Mesenchymal stem cell (in vitro differentiated cells and primary cell): ENCODE measurements at regions not wholly inside any gene's neighbourhood (a gene's known extent, or its start where the extent isn't known, plus 50 kb on each side); places are given as distances from the start of the nearest gene placed in this dataset.

Source experiments
- DNase-seq: peaks from one replicate; pipeline ENCODE4 v3.0.0-alpha.2; 2013
- H2AFZ ChIP-seq: one replicate; pipeline ENCODE4 v1.6.1; 2013; ENCODE audit warnings: low read depth, mild to moderate bottlenecking, control low read depth, inconsistent platforms, low read length, moderate library complexity
- H2AK5ac ChIP-seq: 2 replicates; pipeline ENCODE4 v1.6.1; 2013; ENCODE audit warnings: low read length, moderate library complexity, mild to moderate bottlenecking, inconsistent platforms; ENCODE audit not compliant: severe bottlenecking
- H2BK120ac ChIP-seq: one replicate; pipeline ENCODE4 v1.6.1; 2013; ENCODE audit warnings: low read depth, mild to moderate bottlenecking, inconsistent platforms, low read length, moderate library complexity
- H2BK12ac ChIP-seq, 2 experiments: one replicate each; pipeline ENCODE4 v1.6.1; 2013; ENCODE audit warnings: inconsistent platforms in 2 of 2, low read length in 2 of 2, mild to moderate bottlenecking in 2 of 2, moderate library complexity in 2 of 2, control low read depth in 1 of 2
- H2BK15ac ChIP-seq: one replicate; pipeline ENCODE4 v1.6.1; 2013; ENCODE audit warnings: mild to moderate bottlenecking, low read depth, inconsistent platforms; ENCODE audit not compliant: poor library complexity, severe bottlenecking
- H2BK5ac ChIP-seq: 2 replicates; pipeline ENCODE4 v1.6.1; 2013; ENCODE audit warnings: low read depth, mild to moderate bottlenecking, low read length, control low read depth, inconsistent platforms; ENCODE audit not compliant: poor library complexity, severe bottlenecking
- H3K14ac ChIP-seq, 2 experiments: one replicate each; pipeline ENCODE4 v1.6.1; 2013; ENCODE audit warnings: inconsistent platforms in 2 of 2, low read length in 2 of 2, control low read depth in 1 of 2, mild to moderate bottlenecking in 1 of 2, moderate library complexity in 1 of 2
- H3K18ac ChIP-seq, 2 experiments: one replicate each; pipeline ENCODE4 v1.6.1; 2013; ENCODE audit warnings: inconsistent platforms in 2 of 2, low read length in 2 of 2, control low read depth in 1 of 2, low read depth in 1 of 2, mild to moderate bottlenecking in 1 of 2
- H3K23ac ChIP-seq, 2 experiments: one replicate each; pipeline ENCODE4 v1.6.1; 2013; ENCODE audit warnings: inconsistent platforms in 2 of 2, low read length in 2 of 2, mild to moderate bottlenecking in 2 of 2, moderate library complexity in 2 of 2, control low read depth in 1 of 2
- H3K27ac ChIP-seq: 2 replicates; pipeline ENCODE4 v1.5.1; 2013; ENCODE audit warnings: mild to moderate bottlenecking, moderate library complexity, low read length, control low read depth, inconsistent platforms; ENCODE audit not compliant: poor library complexity, severe bottlenecking
- H3K27me3 ChIP-seq, 2 experiments: 2 replicates each; pipeline versions ENCODE4 v1.6.1 to v1.7.0; 2013; ENCODE audit warnings: low read length in 2 of 2, mild to moderate bottlenecking in 2 of 2, moderate library complexity in 2 of 2, control low read depth in 1 of 2, inconsistent platforms in 1 of 2; ENCODE audit not compliant: control insufficient read depth in 1 of 2, insufficient read depth in 1 of 2
- H3K36me3 ChIP-seq, 2 experiments: 2 replicates each; pipeline versions ENCODE4 v1.6.1 to v1.7.0; 2013; ENCODE audit warnings: low read length in 2 of 2, control low read depth in 1 of 2, inconsistent platforms in 1 of 2, low read depth in 1 of 2, mild to moderate bottlenecking in 1 of 2; ENCODE audit not compliant: insufficient read depth in 2 of 2, control insufficient read depth in 1 of 2
- H3K4ac ChIP-seq, 2 experiments: one replicate each; pipeline ENCODE4 v1.6.1; 2013; ENCODE audit warnings: inconsistent platforms in 2 of 2, low read length in 2 of 2, mild to moderate bottlenecking in 2 of 2, moderate library complexity in 2 of 2, control low read depth in 1 of 2, low read depth in 1 of 2
- H3K4me1 ChIP-seq: 2 replicates; pipeline ENCODE4 v1.6.1; 2013; ENCODE audit warnings: low read depth, low read length, control low read depth; ENCODE audit not compliant: control insufficient read depth, insufficient read depth
- H3K4me2 ChIP-seq: 2 replicates; pipeline ENCODE4 v1.6.1; 2013; ENCODE audit warnings: low read length, mild to moderate bottlenecking, inconsistent platforms; ENCODE audit not compliant: poor library complexity, severe bottlenecking
- H3K4me3 ChIP-seq, 2 experiments: 2 replicates each; pipeline versions ENCODE4 v1.5.1 to v1.7.0; 2013; ENCODE audit warnings: low read length in 2 of 2, mild to moderate bottlenecking in 2 of 2, control low read depth in 1 of 2, low read depth in 1 of 2; ENCODE audit not compliant: insufficient read depth in 1 of 2
- H3K79me1 ChIP-seq: replicated peaks from 2 replicates; pipeline ENCODE4 v1.6.1; 2013; ENCODE audit warnings: mild to moderate bottlenecking, control low read depth, low read length, inconsistent platforms; ENCODE audit not compliant: poor library complexity, severe bottlenecking
- H3K9ac ChIP-seq: 2 replicates; pipeline ENCODE4 v1.7.0; 2013; ENCODE audit warnings: mild to moderate bottlenecking, low read length, moderate library complexity
- H3K9me3 ChIP-seq: 2 replicates; pipeline ENCODE4 v1.7.0; 2013; ENCODE audit warnings: mild to moderate bottlenecking, low read length; ENCODE audit not compliant: control insufficient read depth
- H4K8ac ChIP-seq: one replicate; pipeline ENCODE4 v1.6.1; 2013; ENCODE audit warnings: inconsistent platforms, mild to moderate bottlenecking, low read length, moderate library complexity
- H4K91ac ChIP-seq: one replicate; pipeline ENCODE4 v1.6.1; 2013; ENCODE audit warnings: mild to moderate bottlenecking, low read length, inconsistent platforms
- WGBS: methylation state at CpG from one replicate; pipeline ENCODE4 v1.1.7; 2013; ENCODE audit warnings: mixed read lengths; 5-methylcytosine and 5-hydroxymethylcytosine counted together

DNA sequence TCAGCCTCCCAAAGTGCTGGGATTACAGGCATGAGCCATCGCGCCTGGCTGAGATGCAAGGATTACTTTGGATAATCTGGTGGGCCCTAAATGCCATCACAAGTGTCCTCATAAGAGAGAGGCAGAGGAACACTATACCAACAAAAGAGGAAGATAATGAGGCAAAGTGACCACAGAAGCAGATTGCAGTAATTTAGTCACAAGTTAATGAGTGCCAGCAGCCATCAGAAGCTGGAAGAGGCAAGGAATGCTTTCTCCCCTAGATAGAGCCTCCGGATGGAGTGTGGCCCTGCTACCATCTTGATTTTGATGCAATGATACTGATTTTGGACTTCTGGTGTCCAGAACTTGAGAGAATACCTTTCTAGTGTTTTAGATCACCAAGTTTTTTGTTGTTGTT is 122.3 kb downstream of the SPATA31D1 start:
- Histone ChIP-seq H2BK5ac (no peak overlapping the region), H2AFZ (no peak overlapping the region), H4K91ac (no peak overlapping the region), H2BK120ac (no peak overlapping the region), H3K14ac (no peak overlapping the region), H2BK15ac (no peak overlapping the region), H3K27ac (no peak overlapping the region), H2BK12ac (no peak overlapping the region), H3K4me1 (no peaks in the 10 kb centered on the region), H3K23ac (no peak overlapping the region), H3K36me3 (no peaks in the 10 kb centered on the region), H3K4me3 (no peak overlapping the region), H3K79me1 (no peaks in the 10 kb centered on the region), H3K9ac (no peak overlapping the region), H4K8ac (no peak overlapping the region), H3K4me2 (no peak overlapping the region), H3K27me3 (no peaks in the 10 kb centered on the region), H3K4ac (no peak overlapping the region), H2AK5ac (no peak overlapping the region), H3K18ac (no peak overlapping the region), H3K9me3 (no peaks in the 10 kb centered on the region)
- DNase-seq: no peak
- 90% methylated on average over 3 of the region's 3 CpGs for WGBS

DNA sequence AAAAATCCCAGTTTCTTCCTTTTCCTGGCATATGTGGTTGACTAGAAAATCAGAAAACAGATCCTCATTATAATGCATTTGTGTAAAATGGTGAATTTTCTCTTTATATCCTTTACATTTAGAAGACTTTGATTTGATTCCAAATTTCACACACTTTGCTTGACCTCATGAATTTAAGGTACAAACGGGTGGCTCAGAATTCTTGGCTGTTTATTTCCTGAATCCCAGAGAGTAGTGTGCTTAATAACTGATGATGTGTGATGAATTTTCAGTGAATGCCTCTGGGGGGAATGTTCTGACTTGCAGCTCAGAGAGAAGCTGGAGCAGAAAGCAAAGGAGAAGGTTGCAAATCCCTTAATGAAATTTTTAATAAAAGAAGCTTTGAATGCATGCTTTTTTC is 126.8 kb downstream of the SPATA31D1 start:
- H3K4me1 ChIP-seq: no peaks in the 10 kb centered on the region
- no peak overlapping the region for H3K14ac ChIP-seq
- H3K27ac ChIP-seq: no peak overlapping the region
- H3K4me3 ChIP-seq: no peak overlapping the region
- H4K8ac ChIP-seq: no peak overlapping the region
- H3K27me3 ChIP-seq: no peaks in the 10 kb centered on the region
- WGBS: 93% methylated on average over 1 of the region's 1 CpG
- H3K4me2 ChIP-seq: no peak overlapping the region
- H2AFZ ChIP-seq: no peak overlapping the region
- no peak overlapping the region for H3K4ac ChIP-seq
- DNase-seq: no peak
- H3K18ac ChIP-seq: no peak overlapping the region
- no peaks in the 10 kb centered on the region for H3K36me3 ChIP-seq
- no peaks in the 10 kb centered on the region for H3K79me1 ChIP-seq
- no peaks in the 10 kb centered on the region for H3K9me3 ChIP-seq
- H3K9ac ChIP-seq: no peak overlapping the region
- no peak overlapping the region for H3K23ac ChIP-seq
- no peak overlapping the region for H2BK5ac ChIP-seq
- no peak overlapping the region for H4K91ac ChIP-seq
- H2AK5ac ChIP-seq: no peak overlapping the region
- H2BK15ac ChIP-seq: no peak overlapping the region
- H2BK12ac ChIP-seq: no peak overlapping the region
- H2BK120ac ChIP-seq: no peak overlapping the region

DNA sequence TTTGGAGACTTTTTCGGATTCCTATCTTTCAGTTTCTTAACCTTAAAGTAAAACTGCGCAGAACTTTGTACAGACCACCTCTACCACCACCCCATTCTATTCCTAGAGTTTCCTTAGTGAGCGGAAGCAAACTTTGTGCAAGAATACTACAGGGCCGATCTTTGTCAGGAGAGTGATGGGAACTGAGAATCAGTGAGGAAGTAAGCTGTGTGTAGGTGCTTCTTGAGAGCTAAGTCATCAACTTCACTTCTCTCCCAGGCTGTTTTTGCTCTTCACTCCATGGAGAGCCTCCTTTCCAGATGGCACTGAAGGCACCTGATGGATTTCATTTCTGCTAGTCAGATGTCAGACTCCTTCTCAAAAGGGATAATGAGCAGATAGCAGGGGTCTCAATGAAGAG is 127.3 kb downstream of the SPATA31D1 start:
- Histone ChIP-seq H3K4me2 (no peak overlapping the region), H3K27me3 (no peaks in the 10 kb centered on the region), H4K8ac (no peak overlapping the region), H3K14ac (peak overlapping the region in 1 of 2 experiments; percentile 46), H2BK120ac (no peak overlapping the region), H2BK12ac (no peak overlapping the region), H3K18ac (no peak overlapping the region), H3K4me1 (no peaks in the 10 kb centered on the region), H3K79me1 (no peaks in the 10 kb centered on the region), H3K4me3 (no peak overlapping the region), H2BK5ac (no peak overlapping the region), H3K9me3 (no peaks in the 10 kb centered on the region), H2AK5ac (no peak overlapping the region), H3K36me3 (no peaks in the 10 kb centered on the region), H3K9ac (no peak overlapping the region), H2AFZ (no peak overlapping the region), H3K4ac (no peak overlapping the region), H2BK15ac (no peak overlapping the region), H4K91ac (no peak overlapping the region), H3K23ac (no peak overlapping the region), H3K27ac (no peak overlapping the region)
- DNase-seq: no peak
- WGBS: 100% methylated on average over 1 of the region's 4 CpGs

DNA sequence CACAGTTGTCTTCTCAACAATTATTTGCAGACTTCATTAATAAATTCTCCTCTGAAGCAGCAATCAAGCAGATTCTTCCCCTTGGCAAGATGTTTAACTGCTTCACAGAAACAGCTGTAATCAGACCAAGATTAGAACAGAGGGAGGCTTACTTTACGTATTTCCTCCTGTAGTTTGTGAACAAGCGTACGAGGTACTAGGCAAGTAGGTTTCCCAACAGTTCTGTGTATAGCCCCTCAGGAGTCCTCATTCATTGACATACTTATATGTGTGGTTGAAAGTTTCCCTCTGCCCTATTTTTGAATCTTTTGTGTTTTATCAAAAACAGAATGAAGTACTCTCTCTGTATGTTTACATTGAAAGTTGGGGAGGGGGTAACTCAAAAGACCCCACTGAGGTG is 128.0 kb downstream of the SPATA31D1 start:
- 91% methylated on average over 3 of the region's 3 CpGs for WGBS

More for the DNA sequence above, 128.0 kb downstream of the SPATA31D1 start:
- no peak overlapping the region for H3K18ac ChIP-seq
- no peak overlapping the region for H4K91ac ChIP-seq
- no peaks in the 10 kb centered on the region for H3K27me3 ChIP-seq
- no peak overlapping the region for H2BK12ac ChIP-seq
- H2BK5ac ChIP-seq: no peak overlapping the region
- H2AK5ac ChIP-seq: no peak overlapping the region
- H4K8ac ChIP-seq: no peak overlapping the region
- no peaks in the 10 kb centered on the region for H3K9me3 ChIP-seq
- H3K27ac ChIP-seq: no peak overlapping the region
- no peak overlapping the region for H3K4me3 ChIP-seq
- no peaks in the 10 kb centered on the region for H3K36me3 ChIP-seq
- H2AFZ ChIP-seq: no peak overlapping the region
- H3K79me1 ChIP-seq: no peaks in the 10 kb centered on the region
- no peak overlapping the region for H2BK15ac ChIP-seq
- no peak overlapping the region for H2BK120ac ChIP-seq
- no peak overlapping the region for H3K4me2 ChIP-seq
- H3K23ac ChIP-seq: no peak overlapping the region
- no peaks in the 10 kb centered on the region for H3K4me1 ChIP-seq
- H3K9ac ChIP-seq: peak overlapping the region; percentile 34
- H3K4ac ChIP-seq: no peak overlapping the region
- no peak for DNase-seq
- H3K14ac ChIP-seq: no peak overlapping the region
